Lower leg skin (tissue), 3 donors: ENCODE measurements at regions not wholly inside any gene's neighbourhood (a gene's known extent, or its start where the extent isn't known, plus 50 kb on each side); places are given as distances from the start of the nearest gene placed in this dataset.

Experiments used
- CTCF ChIP-seq, 3 donors: fragments of 450-650 bp; IDR thresholded peaks; one replicate each; pipeline ENCODE4 v1.5.1; 2016; ENCODE audit warnings: antibody characterized with exemption in 3 of 3, mild to moderate bottlenecking in 3 of 3, moderate library complexity in 2 of 3
- POLR2A ChIP-seq, 2 donors: fragments of 450-650 bp; IDR thresholded peaks; one replicate each; pipeline ENCODE4 v1.6.1; 2016 to 2017; ENCODE audit warnings: antibody characterized with exemption in 2 of 2, mild to moderate bottlenecking in 1 of 2, moderate library complexity in 1 of 2

GRCh38 chr6:44051515-44051914 lies 75.7 kb downstream of the MRPL14 start:
- TF ChIP-seq CTCF (IDR thresholded peaks at IDR 0.05) (no peak), POLR2A (IDR thresholded peaks at IDR 0.05) (no peak)
